ENCODE measurements at regions not wholly inside any gene's neighbourhood (a gene's known extent, or its start where the extent isn't known, plus 50 kb on each side); places are given as distances from the start of the nearest gene placed in this dataset.
"Not testable (repeated sequence)": the region's sequence is repeated elsewhere in the genome, so short reads cannot be mapped to it uniquely, and the experiment has no call there.

- no peak for DNase-seq
Measured at GRCh38 chr6:144480473-144480872, 195.3 kb downstream of the UTRN start.

GRCh38 chr6:144481527-144481926 is 196.4 kb downstream of the UTRN start:
- no peak for DNase-seq

GRCh38 chr6:144482142-144482541 is 197.0 kb downstream of the UTRN start:
- DNase-seq: peak; percentile 88

- DNase-seq: no peak
Measured at GRCh38 chr6:144485531-144485930, 200.4 kb downstream of the UTRN start.

GRCh38 chr6:144488590-144488989 is 203.5 kb downstream of the UTRN start:
- DNase-seq: no peak

GRCh38 chr6:144493035-144493910 is 208.1 kb downstream of the UTRN start:
- DNase-seq: no peak

GRCh38 chr6:144495076-144495475 is 209.9 kb downstream of the UTRN start:
- DNase-seq: not testable (repeated sequence)

GRCh38 chr6:144497650-144498049 is 212.5 kb downstream of the UTRN start:
- DNase-seq: no peak

- no peak for DNase-seq
Measured at GRCh38 chr6:144500892-144501291, 215.8 kb downstream of the UTRN start.

GRCh38 chr6:144505214-144505613 is 220.1 kb downstream of the UTRN start:
- not testable (repeated sequence) for DNase-seq

GRCh38 chr6:144506051-144506450 is 220.9 kb downstream of the UTRN start:
- DNase-seq: not testable (repeated sequence)

GRCh38 chr6:144507772-144508312 is 222.7 kb downstream of the UTRN start:
- DNase-seq: not testable (repeated sequence)

- DNase-seq: no peak
Measured at GRCh38 chr6:144510859-144511258, 225.7 kb downstream of the UTRN start.

GRCh38 chr6:144515761-144516160 is 230.6 kb downstream of the UTRN start:
- no peak for DNase-seq

- DNase-seq: no peak
Measured at GRCh38 chr6:144519426-144519825, 234.3 kb downstream of the UTRN start.

GRCh38 chr6:144528743-144529425 is 243.7 kb downstream of the UTRN start:
- peak; percentile 56 for DNase-seq

- DNase-seq: peak; percentile 3
Measured at GRCh38 chr6:144530118-144530517, 245.0 kb downstream of the UTRN start.

- not testable (repeated sequence) for DNase-seq
Measured at GRCh38 chr6:144532238-144532637, 247.1 kb downstream of the UTRN start.

GRCh38 chr6:144534180-144534579 is 249.0 kb downstream of the UTRN start:
- no peak for DNase-seq

GRCh38 chr6:144535630-144536029 is 250.5 kb downstream of the UTRN start:
- no peak for DNase-seq

- no peak for DNase-seq
Measured at GRCh38 chr6:144536079-144536478, 250.9 kb downstream of the UTRN start.

- DNase-seq: no peak
Measured at GRCh38 chr6:144543006-144543871, 258.1 kb downstream of the UTRN start.
